ENCODE measurements at regions not wholly inside any gene's neighbourhood (a gene's known extent, or its start where the extent isn't known, plus 50 kb on each side); places are given as distances from the start of the nearest gene placed in this dataset.
A peak's percentile ranks its signal among the peaks of the same experiment; 100 is the strongest.

DNA sequence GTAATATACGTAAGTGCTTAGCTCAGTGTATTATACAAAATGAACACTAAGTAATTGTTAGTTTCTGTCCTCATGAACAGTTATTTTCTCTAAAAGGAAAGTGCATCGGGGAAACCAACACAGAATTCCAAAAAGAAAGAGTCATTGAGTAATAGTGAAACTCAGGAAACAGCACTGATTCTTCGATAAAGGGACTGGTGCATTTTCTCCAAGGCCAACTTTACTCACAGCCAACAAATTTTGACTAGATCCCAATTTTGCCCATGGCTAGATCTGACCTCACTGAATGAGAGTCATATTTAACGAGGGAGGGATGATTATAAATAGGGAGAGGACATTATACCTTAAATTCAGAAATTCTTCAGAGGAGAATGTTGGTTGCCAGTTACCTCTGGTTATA, 390.9 kb upstream of the NRSN1 start:
- Histone ChIP-seq H3K27ac (no peak overlapping the region), H3K9me3 (no peaks in the 10 kb centered on the region), H3K27me3 (no peaks in the 10 kb centered on the region), H3K4me1 (peaks cover 0 to 4% (median 0%) of the 10 kb centered on the region in 9 donors), H3K36me3 (no peaks in the 10 kb centered on the region), H3K4me3 (no peak overlapping the region)
- intact Hi-C loops (cut with DNase I), result no loop called here
- ATAC-seq (no peak), DNase-seq (no peak)
- WGBS, 2 donors, result 57 to 66% methylated on average over 4 of the region's 4 CpGs
- TF ChIP-seq, protein P1, sequence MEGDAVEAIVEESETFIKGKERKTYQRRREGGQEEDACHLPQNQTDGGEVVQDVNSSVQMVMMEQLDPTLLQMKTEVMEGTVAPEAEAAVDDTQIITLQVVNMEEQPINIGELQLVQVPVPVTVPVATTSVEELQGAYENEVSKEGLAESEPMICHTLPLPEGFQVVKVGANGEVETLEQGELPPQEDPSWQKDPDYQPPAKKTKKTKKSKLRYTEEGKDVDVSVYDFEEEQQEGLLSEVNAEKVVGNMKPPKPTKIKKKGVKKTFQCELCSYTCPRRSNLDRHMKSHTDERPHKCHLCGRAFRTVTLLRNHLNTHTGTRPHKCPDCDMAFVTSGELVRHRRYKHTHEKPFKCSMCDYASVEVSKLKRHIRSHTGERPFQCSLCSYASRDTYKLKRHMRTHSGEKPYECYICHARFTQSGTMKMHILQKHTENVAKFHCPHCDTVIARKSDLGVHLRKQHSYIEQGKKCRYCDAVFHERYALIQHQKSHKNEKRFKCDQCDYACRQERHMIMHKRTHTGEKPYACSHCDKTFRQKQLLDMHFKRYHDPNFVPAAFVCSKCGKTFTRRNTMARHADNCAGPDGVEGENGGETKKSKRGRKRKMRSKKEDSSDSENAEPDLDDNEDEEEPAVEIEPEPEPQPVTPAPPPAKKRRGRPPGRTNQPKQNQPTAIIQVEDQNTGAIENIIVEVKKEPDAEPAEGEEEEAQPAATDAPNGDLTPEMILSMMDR (IDR thresholded peaks at IDR 0.05), result no peak

DNA sequence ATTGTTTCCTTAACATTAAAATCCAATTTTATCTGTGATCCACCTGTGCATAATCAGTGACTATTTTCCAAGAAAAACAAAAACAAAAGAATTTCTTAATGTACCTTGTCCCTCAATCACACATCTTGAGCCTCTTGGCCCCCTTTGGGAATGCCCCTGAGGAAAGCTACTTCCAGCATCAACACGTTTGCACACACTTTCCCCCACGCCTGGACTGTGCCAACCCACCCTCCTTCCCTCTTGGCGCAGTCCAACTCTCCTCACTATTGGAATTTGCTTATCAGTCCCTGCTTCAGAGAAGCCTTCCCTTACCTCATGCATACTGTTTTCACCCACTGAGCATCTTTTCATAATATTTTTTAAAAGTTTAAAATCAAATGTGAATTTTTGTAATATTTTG, 389.4 kb upstream of the NRSN1 start:
- H3K27ac ChIP-seq, result no peak overlapping the region
- intact Hi-C loops (cut with DNase I), result no loop called here
- TF ChIP-seq, protein P1 (IDR thresholded peaks at IDR 0.05), result no peak
- 21 to 25% methylated on average over 3 of the region's 3 CpGs for WGBS, 2 donors
- no peak overlapping the region for H3K4me3 ChIP-seq
- H3K36me3 ChIP-seq, result no peaks in the 10 kb centered on the region
- H3K27me3 ChIP-seq, result no peaks in the 10 kb centered on the region
- H3K9me3 ChIP-seq, result no peaks in the 10 kb centered on the region
- peaks cover 0 to 4% (median 0%) of the 10 kb centered on the region in 9 donors for H3K4me1 ChIP-seq
- DNase-seq (no peak), ATAC-seq (no peak)

DNA sequence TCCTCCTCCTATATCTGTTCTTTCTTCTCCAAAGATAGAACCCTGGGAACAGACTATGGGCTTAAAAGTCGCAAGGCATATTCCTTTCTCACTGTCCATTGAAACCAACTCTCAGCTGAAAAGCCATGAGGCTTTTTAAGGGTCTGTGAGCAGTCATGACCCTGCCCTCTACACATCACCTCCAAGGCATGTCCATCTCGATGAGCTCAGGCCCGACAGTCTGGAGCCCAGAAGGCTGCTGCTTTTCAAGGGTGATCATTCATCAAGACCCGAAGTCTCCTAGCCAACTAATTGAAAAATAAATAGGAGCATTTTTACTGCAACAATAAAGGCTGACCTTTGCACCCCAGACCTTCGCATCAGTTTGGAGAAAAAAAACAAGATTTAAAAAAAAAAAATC, 378.8 kb upstream of the NRSN1 start:
- ATAC-seq (no peak), DNase-seq (no peak)
- Histone ChIP-seq H3K4me3 (no peak overlapping the region), H3K27me3 (no peaks in the 10 kb centered on the region), H3K4me1 (no peaks in the 10 kb centered on the region), H3K36me3 (no peaks in the 10 kb centered on the region), H3K27ac (no peak overlapping the region), H3K9me3 (no peaks in the 10 kb centered on the region)
- intact Hi-C loops (cut with DNase I), result no loop called here
- WGBS, 2 donors, result 79 to 89% methylated on average over 5 of the region's 5 CpGs
- TF ChIP-seq, protein P1 (IDR thresholded peaks at IDR 0.05), result no peak

DNA sequence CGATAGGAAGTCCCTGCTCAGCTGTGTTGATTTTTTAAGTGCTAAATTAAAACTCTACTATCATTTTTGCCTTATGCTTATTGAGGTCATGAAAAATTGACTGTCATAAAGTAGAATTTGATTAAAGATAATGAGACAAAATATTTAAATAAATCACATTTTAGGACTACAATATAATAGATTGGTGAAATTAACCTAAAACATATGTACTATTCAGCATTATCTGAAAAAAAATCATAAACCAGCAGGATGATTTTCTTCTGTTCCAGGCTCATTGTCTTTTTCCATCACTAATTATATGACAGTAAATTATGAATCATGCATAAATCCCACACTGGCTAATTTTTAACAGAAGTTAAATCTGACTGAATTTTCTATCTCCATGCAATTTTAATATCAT, 373.6 kb upstream of the NRSN1 start:
- ATAC-seq (no peak), DNase-seq (no peak)
- Histone ChIP-seq H3K27ac (no peak overlapping the region), H3K36me3 (no peaks in the 10 kb centered on the region), H3K9me3 (peaks cover 0 to 18% (median 0%) of the 10 kb centered on the region in 11 donors), H3K4me1 (no peaks in the 10 kb centered on the region), H3K27me3 (no peaks in the 10 kb centered on the region), H3K4me3 (no peak overlapping the region)
- 69 to 84% methylated on average over 1 of the region's 1 CpG for WGBS, 2 donors
- intact Hi-C loops (cut with DNase I), result no loop called here
- TF ChIP-seq, protein P1 (IDR thresholded peaks at IDR 0.05), result no peak

DNA sequence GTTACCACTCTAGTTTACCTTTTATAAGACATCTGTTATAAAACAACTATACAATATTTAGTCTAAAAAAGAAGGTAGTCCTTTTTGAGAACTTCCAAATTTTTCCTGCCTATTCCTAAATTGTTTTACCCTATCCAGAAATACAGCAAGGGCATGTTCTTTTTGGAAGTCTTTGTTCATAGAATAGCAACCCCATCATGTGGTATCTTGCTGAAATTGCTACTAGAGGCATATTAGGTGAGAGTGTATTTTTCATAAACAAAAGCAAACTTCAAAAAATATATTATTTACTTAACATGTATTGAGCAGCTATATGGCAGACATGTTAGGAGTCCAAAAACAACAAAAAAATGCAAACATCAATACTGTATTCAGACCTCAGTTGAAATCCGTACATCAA, 371.8 kb upstream of the NRSN1 start:
- Histone ChIP-seq H3K4me3 (no peak overlapping the region), H3K27ac (no peak overlapping the region), H3K36me3 (no peaks in the 10 kb centered on the region), H3K9me3 (peaks cover 0 to 21% (median 0%) of the 10 kb centered on the region in 11 donors), H3K4me1 (no peaks in the 10 kb centered on the region), H3K27me3 (no peaks in the 10 kb centered on the region)
- ATAC-seq (no peak), DNase-seq (no peak)
- intact Hi-C loops (cut with DNase I), result no loop called here
- TF ChIP-seq, protein P1 (IDR thresholded peaks at IDR 0.05), result peak in 4 of 9 donors; percentile 19 to 40 (median 28)
- WGBS, 2 donors, result 91 to 92% methylated on average over 1 of the region's 1 CpG
